Jurkat, Clone E6-1 (cell line): ENCODE measurements at regions not wholly inside any gene's neighbourhood (a gene's known extent, or its start where the extent isn't known, plus 50 kb on each side); places are given as distances from the start of the nearest gene placed in this dataset.

Source experiments
- DNase-seq: peaks from one replicate; pipeline ENCODE4 v3.0.0-alpha.2; 2011; ENCODE audit warnings: low read depth, low spot score
- H3K4me3 ChIP-seq: 2 replicates; pipeline ENCODE4 v1.5.1; 2011; ENCODE audit warnings: mild to moderate bottlenecking, low read length, control low read depth, moderate library complexity

GRCh38 chr2:168336786-168337388, 89.5 kb upstream of the STK39 start:
- DNase-seq = peak; percentile 35
- no peak overlapping the region for H3K4me3 ChIP-seq

- H3K4me3 ChIP-seq = no peak overlapping the region
- no peak for DNase-seq
Observed at GRCh38 chr2:168338292-168338691, 90.9 kb upstream of the STK39 start.

GRCh38 chr2:168338803-168339437, 91.5 kb upstream of the STK39 start:
- H3K4me3 ChIP-seq = no peak overlapping the region
- no peak for DNase-seq

GRCh38 chr2:168340931-168341330, 93.5 kb upstream of the STK39 start:
- no peak overlapping the region for H3K4me3 ChIP-seq
- no peak for DNase-seq

- no peak overlapping the region for H3K4me3 ChIP-seq
- no peak for DNase-seq
Observed at GRCh38 chr2:168343586-168343985, 96.2 kb upstream of the STK39 start.

- H3K4me3 ChIP-seq = no peak overlapping the region
- no peak for DNase-seq
Observed at GRCh38 chr2:168344706-168345105, 97.3 kb upstream of the STK39 start.

- DNase-seq = no peak
Observed at GRCh38 chr2:168345601-168346000, 98.2 kb upstream of the STK39 start.

GRCh38 chr2:168346725-168347477, 99.5 kb upstream of the STK39 start:
- peak; percentile 70 for DNase-seq
- peak overlapping the region; percentile 60 for H3K4me3 ChIP-seq

More at GRCh38 chr2:168345601-168346000, 98.2 kb upstream of the STK39 start:
- no peak overlapping the region for H3K4me3 ChIP-seq

GRCh38 chr2:168348076-168348475, 100.7 kb upstream of the STK39 start:
- H3K4me3 ChIP-seq = no peak overlapping the region
- peak; percentile 52 for DNase-seq

- DNase-seq = no peak
- no peak overlapping the region for H3K4me3 ChIP-seq
Observed at GRCh38 chr2:168350380-168350779, 103.0 kb upstream of the STK39 start.

GRCh38 chr2:168353251-168353650, 102.8 kb upstream of the CERS6 start:
- H3K4me3 ChIP-seq = no peak overlapping the region
- no peak for DNase-seq

- H3K4me3 ChIP-seq = no peak overlapping the region
- peak; percentile 83 for DNase-seq
Observed at GRCh38 chr2:168354499-168354898, 101.6 kb upstream of the CERS6 start.

GRCh38 chr2:168355121-168355520, 101.0 kb upstream of the CERS6 start:
- H3K4me3 ChIP-seq = no peak overlapping the region
- peak; percentile 65 for DNase-seq

- no peak overlapping the region for H3K4me3 ChIP-seq
- DNase-seq = no peak
Observed at GRCh38 chr2:168355779-168356476, 100.1 kb upstream of the CERS6 start.

GRCh38 chr2:168356477-168356835, 99.6 kb upstream of the CERS6 start:
- DNase-seq = no peak
- H3K4me3 ChIP-seq = no peak overlapping the region

- no peak overlapping the region for H3K4me3 ChIP-seq
- DNase-seq = no peak
Observed at GRCh38 chr2:168357797-168358472, 98.1 kb upstream of the CERS6 start.

GRCh38 chr2:168359082-168359481, 97.0 kb upstream of the CERS6 start:
- DNase-seq = no peak

GRCh38 chr2:168363347-168364092, 92.6 kb upstream of the CERS6 start:
- H3K4me3 ChIP-seq = no peak overlapping the region
- no peak for DNase-seq

More at GRCh38 chr2:168359082-168359481, 97.0 kb upstream of the CERS6 start:
- no peak overlapping the region for H3K4me3 ChIP-seq
